GM18520 (cell line): ENCODE measurements at regions not wholly inside any gene's neighbourhood (a gene's known extent, or its start where the extent isn't known, plus 50 kb on each side); places are given as distances from the start of the nearest gene placed in this dataset.

Experiments
- ATAC-seq: cut with Tn5 transposase; IDR thresholded peaks from one replicate; pipeline ENCODE4 v1.9.1; 2021; ENCODE audit not compliant: unreplicated experiment

DNA sequence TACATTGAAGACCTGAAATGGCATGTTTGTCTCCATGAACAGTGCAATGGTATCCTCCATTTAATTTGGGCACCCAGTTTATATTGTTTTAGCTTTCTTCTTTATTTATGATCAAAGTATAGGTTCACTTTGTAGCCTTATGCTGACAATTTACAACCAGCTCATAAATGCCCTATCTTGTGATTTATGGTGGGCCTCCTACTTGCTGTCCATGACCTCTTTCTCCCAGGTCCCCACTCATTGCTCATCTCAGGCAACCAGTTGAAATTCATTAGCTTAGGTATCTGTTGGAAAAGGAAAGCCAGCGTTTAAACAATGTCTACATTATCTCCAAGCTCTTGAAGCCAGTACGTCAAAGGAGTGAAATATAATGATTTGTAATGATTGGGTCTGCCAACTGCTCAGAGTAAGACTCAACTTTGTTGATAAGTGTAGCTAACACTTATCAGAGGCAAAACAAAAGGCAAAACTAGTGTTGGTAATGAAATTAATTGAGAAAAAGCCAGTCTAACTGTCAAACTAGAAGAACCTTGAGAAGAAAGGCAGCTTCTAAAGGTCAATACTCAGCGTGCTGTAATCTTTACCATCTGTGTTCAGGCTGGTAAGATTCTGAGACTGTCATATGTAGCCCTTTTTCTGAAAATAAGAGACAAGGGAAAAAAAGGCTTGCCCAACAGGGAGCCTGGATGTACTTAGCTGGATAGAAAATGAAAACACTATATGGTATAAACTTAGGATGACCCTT lies 695.9 kb downstream of the EPHA4 start:
- ATAC-seq, result no peak

DNA sequence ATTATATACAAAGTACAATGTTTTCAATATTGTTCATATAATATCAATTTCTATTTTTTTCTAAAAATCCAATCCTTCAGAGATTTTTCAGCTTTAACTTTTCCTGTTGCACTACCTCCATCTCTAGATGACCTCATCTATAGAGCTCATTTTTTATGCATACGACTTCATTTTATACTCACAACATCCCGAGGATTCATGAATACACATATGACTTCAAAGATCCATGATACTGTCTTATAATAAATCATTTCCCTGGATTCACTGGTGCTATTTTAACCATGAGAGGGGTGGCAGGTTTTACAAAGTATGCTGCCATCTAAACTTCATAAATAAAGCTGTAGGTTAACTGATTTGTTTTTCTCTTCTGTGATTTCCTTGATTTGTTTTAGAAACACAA lies 694.6 kb downstream of the EPHA4 start:
- no peak for ATAC-seq

DNA sequence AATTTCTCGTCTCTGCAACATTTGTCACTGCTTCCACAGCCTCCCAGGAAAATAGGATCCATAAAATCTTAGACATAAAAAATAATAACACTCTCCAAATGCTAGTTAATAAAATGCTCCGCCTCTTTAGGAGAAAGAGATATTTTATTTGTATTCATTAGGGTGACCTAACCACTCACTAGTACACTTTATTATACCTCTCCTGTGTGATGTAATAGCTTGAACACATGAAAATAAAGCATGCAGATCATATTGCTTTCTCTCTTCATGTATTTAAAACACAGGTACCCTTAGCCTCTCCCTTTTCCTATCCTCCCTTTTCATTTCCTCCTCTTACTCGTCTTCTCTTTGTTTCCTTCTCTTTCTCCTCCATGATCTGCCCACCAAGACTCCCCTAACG lies 694.2 kb downstream of the EPHA4 start:
- no peak for ATAC-seq

DNA sequence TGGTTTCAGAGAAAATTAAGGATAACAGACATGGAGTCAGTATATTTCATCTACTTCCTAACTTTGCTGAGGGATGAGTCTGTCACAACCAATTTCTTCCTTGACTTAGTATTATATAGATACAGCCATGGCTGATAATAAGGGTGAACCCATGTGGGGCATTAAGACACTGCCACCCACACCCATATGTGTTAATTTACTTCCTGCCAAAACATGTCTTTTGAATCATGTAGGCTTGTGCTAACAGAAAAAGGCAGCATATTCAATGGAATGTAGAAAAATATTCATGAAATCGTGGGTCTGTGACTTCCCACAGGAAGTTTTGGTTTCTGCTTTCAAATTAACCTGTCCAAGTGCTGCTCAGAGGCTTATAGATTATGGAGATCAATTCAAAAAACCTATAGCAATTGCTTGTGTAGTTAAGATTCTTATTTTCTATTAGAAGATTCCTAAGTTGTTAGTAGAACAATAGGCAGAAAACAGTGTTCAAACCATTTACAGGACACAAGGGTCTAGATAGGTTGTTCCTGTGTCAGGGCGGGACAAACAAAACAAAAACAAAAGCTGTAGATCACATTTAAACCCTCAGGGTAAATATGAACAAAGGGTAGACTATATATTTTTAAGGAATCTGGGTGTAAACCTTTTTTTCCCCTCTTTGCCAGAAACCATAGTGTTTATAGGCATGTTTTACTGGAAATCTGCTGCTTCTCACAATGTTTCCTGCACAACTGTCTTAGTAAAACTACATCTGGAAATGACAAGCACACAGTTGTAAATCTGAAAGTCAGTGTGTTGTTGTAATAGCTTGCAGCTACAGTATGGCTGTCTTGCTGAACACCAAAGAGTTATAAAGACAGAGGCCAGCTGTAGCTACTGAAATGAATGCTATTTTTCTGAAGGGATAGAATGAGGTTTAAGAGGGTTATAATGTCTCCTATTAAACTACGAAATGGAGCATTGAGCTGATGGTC lies 691.2 kb downstream of the EPHA4 start:
- no peak for ATAC-seq

DNA sequence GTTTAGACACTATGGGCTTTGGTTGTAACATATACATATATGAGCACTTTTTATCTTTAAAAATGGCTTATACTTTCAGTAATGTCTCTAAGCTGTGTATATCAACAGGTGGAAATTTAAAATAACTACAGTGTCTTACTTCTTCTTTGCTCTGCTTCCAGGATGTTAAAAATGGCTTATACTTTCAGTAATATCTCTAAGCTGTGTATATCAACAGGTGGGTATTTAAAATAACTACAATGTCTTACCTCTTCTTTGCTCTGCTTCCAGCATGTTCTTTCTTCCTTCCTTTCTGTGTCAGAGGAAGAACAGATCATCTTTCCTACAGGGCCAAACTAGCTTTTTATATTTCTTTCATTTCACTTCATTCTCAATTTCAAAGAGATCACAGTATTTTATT lies 689.6 kb downstream of the EPHA4 start:
- no peak for ATAC-seq

DNA sequence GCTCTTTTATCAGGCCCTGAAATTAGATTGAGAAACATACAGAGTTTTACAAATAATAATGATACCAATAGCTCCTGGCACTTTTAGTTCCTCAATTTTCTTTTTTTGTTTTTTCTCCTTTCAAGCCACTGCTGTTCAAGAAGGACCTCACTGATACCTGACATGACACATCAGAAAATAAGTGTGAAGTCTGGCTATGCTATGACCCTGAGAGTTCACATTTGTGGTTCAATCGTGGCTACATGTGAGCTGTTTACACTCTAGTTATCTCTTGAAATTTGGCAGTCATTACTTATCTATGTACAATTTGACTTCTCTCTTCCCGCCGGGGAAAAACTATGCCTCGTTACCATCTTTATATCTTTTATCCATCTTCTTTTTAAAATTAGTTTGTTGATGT lies 686.5 kb downstream of the EPHA4 start:
- no peak for ATAC-seq

DNA sequence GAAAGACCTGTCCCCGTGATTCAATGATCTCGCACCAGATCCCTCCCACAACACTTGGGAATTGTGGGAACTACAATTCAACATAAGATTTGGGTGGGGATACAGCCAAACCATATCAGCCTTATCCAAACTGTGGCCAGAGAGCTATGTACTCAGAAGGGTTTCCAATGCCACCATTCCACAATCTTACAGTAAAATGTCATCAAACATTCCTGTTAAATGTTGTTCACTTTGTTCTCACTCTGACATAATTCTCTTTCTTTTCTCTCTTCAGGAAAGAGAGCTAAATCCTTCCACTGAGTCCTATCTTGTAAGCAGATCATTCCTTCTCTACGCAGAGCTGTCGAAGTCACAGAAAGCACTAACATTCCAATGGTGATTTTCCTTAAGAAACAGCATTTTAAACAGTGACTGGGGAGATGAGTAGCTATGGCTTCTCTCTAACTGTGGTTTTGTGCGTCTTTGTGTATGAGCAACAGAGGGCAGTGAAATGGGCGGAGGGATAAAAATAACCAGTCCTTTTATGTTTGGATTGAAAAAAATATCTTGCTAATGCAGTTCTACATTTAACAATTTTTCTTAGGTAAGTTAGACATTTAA lies 684.7 kb downstream of the EPHA4 start:
- no peak for ATAC-seq

DNA sequence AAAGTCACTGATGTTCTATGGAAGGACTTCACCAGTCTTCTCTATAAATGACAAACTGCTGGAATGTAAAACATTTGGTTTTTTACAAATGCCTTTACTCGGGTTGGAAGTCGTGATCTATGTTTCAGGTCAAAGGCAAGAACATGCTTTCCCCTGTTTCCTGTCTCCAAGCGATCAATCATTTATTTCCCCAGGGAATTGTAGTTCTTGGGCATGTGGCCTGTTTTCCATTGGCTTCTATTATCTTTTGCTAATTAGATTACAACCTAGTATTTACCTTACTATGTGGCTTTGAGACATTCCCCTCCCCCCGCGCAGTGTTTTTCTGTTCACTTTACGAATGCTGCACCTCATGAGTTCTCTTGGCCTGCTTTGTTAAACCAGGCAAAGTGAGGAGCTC lies 684.2 kb downstream of the EPHA4 start:
- ATAC-seq, result no peak

DNA sequence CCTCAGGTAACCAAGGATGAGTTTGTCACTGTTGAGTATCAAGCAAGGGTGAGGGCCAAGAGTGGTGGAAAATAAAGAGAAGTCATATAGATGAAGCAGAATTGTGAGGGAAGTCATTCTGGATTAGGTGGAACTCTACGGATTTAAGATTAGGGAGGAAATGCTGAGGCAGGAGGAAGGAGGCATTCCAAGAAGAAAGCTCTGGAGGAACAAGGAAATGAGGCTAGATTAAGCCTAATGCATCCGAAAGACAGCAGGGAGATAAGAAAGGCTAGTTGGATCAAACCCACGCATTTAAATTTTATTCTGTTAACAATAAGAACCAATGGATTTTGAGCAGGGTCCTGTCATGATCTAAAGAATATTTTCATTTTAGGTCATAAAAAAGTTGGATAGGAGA lies 681.2 kb downstream of the EPHA4 start:
- no peak for ATAC-seq

DNA sequence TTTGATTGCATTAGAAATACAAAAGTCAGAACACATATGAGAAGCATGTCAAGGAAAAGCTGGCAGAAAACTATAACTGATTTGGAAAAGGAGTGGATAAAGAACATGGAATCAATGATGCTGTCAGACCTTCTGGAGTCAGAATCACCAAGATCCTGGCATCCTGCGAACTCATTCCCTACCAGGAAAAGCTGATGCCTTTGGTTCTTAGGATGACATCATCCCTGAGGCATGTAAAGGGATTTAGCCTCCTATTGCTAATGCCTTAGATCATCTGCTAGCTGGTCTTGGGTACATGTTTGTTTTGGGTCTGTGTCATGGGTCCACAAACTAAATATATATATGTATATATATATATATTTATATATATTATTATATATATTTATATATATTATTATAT lies 680.7 kb downstream of the EPHA4 start:
- ATAC-seq, result no peak

DNA sequence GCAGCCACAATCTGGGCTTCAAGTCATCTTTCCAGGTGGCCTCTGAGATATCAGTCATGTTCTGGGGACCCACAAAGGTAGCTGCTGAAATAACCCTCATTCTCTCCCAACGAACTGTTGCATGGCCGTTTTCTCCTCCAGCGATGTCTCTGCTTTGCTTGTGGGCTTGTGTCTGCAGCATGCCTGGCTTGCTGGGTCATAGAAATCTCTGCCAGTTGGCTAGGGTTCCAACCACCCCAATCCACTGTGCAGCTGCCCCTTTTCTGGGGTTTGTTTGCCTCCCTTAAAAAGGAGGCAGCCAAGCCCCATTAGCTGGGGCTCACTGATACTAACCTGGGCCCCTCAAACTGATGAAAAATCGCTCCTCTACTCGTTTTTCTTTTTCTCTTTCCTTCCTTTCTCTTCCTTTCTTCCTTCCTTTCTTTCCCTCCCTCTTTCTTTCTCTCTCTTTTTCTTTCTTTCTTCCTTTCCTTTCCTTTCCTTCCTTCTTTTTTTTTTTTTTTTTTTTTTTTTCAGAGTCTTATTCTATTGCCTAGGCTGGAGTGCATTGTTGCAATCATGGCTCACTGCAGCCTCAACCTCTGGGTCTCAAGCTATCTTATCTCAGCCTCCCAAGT lies 680.0 kb downstream of the EPHA4 start:
- no peak for ATAC-seq

DNA sequence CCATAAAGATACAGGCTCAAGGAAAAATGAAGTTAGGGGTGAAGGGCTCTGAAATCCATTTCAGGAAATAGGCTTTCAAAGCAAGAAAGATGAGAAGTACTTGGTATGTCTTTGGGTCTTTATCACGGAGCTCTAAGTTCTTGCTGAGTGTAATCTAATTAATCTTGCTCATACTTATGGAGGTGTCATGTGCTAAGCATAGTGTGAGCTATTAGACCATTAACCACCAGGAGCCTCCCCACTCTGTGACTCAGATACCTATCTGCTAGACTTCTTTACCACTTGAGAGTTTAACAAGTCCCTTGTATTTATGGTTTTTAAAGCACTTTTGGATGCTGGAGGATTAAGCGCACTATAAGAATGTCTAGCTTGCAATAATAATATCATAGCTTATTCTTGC lies 678.7 kb downstream of the EPHA4 start:
- ATAC-seq, result no peak

DNA sequence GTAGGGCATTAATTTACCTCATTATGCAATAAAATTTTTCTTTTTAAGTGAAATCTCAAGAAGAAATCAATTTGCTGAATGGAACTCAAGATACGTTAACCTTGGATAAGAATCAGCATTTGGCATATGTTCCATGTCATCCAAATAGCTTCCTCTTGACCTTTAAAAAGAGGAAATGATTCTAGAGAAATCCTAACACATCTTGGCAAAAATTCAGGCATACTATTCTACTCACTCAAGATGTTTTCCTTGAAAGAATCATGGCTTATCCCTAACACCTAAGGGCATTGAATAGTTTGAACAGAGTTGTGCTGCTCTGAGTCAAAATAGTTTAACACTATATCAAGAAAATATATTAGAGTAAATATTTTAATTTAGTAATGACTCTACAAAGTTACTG lies 678.0 kb downstream of the EPHA4 start:
- ATAC-seq, result no peak

DNA sequence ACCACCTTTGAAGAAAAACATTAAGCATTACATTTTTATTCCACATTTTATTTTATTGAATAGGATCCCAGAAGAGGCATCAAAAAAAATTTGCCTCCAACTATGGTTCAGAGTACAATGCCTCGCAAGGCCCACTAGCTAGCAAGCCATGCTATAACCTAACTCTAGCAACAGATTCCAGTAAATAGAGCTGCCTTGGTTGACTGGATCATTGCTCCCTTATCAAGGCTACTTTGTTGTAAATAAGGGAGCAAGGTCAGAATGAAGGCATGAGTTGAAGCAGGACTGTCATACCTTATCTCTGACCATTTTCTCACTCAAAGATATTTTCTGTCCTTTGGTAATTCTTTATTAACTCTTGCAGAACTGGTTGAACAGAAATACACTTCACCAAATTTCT lies 672.6 kb downstream of the EPHA4 start:
- ATAC-seq, result no peak

DNA sequence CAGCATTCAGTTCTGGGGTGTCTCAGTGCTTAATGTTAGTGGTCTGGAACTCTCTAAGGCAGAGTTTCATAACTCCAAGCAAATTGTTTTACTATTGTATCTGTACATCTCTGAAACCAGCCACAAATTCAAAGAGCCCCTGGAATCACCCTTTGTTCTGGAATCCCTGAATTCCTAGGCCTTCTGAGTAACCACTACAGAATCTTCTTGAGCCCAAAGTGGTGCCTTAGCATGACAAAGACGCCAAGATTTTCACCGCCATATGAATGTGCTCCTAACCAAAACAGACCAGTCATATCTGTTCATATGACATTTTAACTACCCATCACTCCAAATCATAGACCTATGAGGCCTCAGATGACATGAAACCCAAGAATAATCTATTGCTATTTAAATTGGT lies 668.1 kb downstream of the EPHA4 start:
- no peak for ATAC-seq

DNA sequence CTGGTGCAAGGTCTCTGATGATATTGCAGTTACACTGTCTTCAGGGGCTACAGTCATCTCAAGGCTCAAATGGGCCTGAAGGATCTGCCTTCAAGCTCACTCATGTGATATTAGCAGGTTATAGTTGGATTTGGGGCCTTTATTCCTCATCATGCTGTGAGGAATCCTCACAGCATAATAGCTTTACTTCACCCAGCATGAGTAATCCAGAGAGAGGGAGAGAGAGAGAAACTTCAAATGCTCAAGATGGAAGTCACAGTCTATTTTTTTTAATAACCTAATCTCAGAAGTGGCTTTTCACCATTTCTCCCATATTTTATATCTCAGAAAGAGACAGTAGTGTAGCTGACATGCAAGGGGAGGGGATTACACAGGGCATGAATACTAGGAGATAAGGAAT lies 658.7 kb downstream of the EPHA4 start:
- ATAC-seq, result no peak

DNA sequence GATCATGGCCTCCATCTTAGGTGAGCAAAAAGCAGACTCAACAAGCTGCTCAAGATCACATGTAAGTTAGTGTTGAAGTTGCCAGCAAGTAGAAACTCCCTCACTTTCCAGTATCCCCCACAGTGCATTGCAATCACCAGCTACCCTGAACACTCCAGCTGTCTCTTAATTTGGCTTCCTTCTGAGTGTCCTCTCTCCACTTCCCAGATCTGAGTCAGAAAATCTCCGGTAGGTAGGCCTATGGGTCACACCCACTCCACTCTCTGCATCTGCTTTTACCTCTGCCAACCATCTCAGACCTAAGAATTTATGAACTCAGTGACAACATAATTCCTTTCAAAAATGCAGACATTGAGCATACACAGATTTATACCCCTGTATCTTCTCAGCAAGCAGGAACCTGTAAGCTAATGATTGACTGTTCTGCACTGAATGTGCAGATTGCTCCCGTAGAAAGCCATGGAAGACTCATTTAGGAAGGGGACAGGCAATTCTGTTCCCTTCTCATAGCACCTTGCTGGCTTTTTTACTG lies 656.9 kb downstream of the EPHA4 start:
- ATAC-seq, result no peak

DNA sequence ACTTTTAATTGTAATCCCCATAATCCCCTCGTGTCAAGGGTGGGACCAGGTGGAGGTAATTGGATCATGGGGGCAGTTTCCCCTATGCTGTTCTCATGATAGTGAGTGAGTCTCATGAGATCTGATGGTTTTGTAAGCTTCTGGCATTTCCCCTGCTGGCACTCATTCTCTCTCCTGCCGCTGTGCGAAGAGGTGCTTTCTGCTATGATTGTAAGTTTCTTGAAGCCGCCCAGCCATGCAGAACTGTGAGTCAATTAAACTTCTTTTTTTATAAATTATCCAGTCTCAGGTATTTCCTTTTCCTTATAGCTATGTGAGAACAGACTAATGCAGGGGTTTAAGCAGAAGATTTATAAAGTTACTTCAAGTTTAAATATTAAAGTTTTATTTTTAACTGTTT lies 655.2 kb downstream of the EPHA4 start:
- ATAC-seq, result no peak

DNA sequence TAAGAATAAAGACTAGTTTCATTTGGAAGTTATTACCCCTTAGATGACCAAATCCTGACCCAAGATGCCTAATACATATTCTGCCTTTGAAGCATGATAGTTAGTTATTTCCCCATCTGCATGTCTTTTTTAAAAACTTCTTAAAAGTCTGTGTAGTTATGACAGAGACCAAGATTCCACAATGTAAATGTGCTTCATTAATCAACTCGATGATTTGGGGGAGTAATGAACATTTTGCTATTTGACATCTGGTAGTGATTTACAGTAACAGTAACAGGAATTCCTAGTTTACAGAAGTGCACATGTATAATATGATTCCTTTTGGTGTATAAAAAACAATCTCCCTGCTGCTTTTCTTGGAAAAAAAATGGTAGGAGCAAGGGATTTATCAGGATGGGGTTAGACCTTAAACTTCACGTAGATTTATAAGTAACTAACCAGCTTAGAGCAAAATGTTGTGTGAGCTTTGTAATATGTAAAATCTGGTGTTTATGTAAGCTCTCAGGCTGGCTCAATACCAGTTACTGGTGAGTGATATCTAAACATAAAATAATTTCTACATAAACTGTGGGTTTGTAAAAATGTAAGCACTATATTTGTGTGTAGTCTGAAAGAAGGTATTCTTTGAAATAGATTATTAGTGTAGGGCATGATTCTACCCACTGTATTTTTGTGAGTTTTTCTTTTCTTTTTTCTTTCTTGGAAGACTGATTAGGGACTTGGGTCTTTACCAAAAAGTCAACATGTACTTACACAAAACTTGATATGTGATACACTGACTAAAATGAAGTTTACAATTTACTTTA lies 641.6 kb downstream of the EPHA4 start:
- ATAC-seq, result no peak

DNA sequence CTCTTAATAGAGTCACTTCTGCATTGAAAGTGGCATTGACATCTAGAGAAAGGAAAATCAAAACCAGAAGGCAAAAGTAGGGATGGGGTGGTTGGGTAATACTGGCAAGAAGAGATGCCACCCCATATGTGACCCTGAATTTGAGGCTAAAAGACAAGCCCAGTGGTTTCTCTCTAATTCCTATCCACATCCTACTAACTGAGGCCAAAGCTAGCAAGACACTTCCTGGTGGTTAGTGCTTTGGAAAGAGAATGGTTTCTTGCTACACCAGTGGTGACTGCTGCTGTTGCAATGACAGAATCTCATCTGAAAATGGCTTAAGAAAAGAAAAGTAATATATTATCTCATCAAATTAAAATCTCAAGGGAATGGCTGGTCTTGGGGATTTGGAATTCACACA lies 640.6 kb downstream of the EPHA4 start:
- ATAC-seq, result no peak
